ENCODE measurements at regions not wholly inside any gene's neighbourhood (a gene's known extent, or its start where the extent isn't known, plus 50 kb on each side); places are given as distances from the start of the nearest gene placed in this dataset.

GRCh38 chr7:85940798-85941197 lies 702.9 kb upstream of the GRM3 start:
- Histone ChIP-seq H3K4me1 (no peaks in the 10 kb centered on the region), H3K27ac (no peak overlapping the region), H3K36me3 (no peaks in the 10 kb centered on the region), H3K4me3 (no peak overlapping the region), H3K9me3 (peaks cover 0 to 14% (median 0%) of the 10 kb centered on the region in 8 donors), H3K27me3 (replicated peaks in 1 of 7) (no peaks in the 10 kb centered on the region)
- TF ChIP-seq CTCF (IDR thresholded peaks at IDR 0.05 in 8 of 11, conservative IDR thresholded peaks at IDR 0.05 in 3 of 11) (no peak), POLR2A (IDR thresholded peaks at IDR 0.05) (no peak), POLR2AphosphoS5 (IDR thresholded peaks at IDR 0.05) (no peak)
- DNase-seq: no peak
- 61 to 73% (median 68%) methylated on average over 2 of the region's 2 CpGs for WGBS, 5 donors
- intact Hi-C loops (cut with DNase I; ENCODE audit: low total_unique reads): no loop called here

- WGBS, 5 donors: 39 to 63% (median 53%) methylated on average over 1 of the region's 1 CpG
- Histone ChIP-seq H3K4me3 (no peak overlapping the region), H3K27ac (no peak overlapping the region), H3K9me3 (peaks cover 0 to 47% (median 25%) of the 10 kb centered on the region in 8 donors), H3K4me1 (no peaks in the 10 kb centered on the region), H3K27me3 (replicated peaks in 1 of 7) (no peaks in the 10 kb centered on the region), H3K36me3 (no peaks in the 10 kb centered on the region)
- DNase-seq: no peak
- intact Hi-C loops (cut with DNase I; ENCODE audit: low total_unique reads): no loop called here
- TF ChIP-seq CTCF (IDR thresholded peaks at IDR 0.05 in 8 of 11, conservative IDR thresholded peaks at IDR 0.05 in 3 of 11) (no peak), POLR2AphosphoS5 (IDR thresholded peaks at IDR 0.05) (no peak), POLR2A (IDR thresholded peaks at IDR 0.05) (no peak)
Measured at GRCh38 chr7:85931919-85932318, 711.8 kb upstream of the GRM3 start.

DNA sequence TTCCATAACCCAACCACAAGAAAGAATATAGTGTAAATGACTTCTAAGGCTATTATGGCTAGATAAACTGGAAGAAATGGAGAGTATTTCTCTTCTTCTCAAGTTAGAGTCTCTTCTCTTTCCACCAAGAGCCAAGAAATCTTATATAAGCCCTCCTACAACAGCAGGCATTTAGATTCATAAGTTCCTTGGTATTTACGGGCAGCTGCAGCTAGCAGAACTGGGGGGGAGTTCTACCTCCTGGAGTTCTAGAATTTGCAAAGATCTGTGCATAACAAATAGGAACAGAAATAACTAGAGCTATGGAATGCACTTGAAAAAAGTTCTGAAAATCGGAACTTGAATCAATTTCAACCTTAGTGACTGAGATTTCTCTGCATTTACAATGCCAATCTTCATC lies 715.2 kb upstream of the GRM3 start:
- Histone ChIP-seq H3K4me1 (no peaks in the 10 kb centered on the region), H3K9me3 (peaks cover 0 to 32% (median 21%) of the 10 kb centered on the region in 8 donors), H3K27me3 (replicated peaks in 1 of 7) (no peaks in the 10 kb centered on the region), H3K36me3 (no peaks in the 10 kb centered on the region), H3K4me3 (no peak overlapping the region), H3K27ac (no peak overlapping the region)
- intact Hi-C loops (cut with DNase I; ENCODE audit: low total_unique reads): no loop called here
- 51 to 69% (median 57%) methylated on average over 2 of the region's 2 CpGs for WGBS, 5 donors
- DNase-seq: no peak
- no peak for TF ChIP-seq CTCF (IDR thresholded peaks at IDR 0.05 in 8 of 11, conservative IDR thresholded peaks at IDR 0.05 in 3 of 11)
- no peak for TF ChIP-seq POLR2A (IDR thresholded peaks at IDR 0.05)
- no peak for TF ChIP-seq POLR2AphosphoS5 (IDR thresholded peaks at IDR 0.05)

DNA sequence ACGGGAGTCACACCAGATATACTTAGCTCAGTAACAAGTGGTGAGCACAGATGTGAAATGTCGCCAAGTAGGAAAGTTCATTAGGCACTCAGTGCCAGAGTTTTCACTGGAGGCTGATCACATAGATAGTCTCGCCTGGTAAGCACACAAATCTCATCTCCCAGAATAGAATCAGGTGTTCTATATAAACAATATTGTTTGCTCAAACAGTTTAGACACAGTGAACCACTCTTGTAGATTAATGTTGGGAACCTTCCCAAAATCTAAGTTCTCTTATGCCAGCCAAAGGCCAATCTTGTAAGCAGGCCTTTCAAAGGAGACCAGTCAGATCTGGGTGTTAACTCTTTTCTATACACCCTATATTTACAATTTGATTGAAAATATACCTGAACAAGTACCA lies 716.5 kb upstream of the GRM3 start:
- Histone ChIP-seq H3K4me3 (no peak overlapping the region), H3K36me3 (no peaks in the 10 kb centered on the region), H3K27ac (no peak overlapping the region), H3K9me3 (peaks cover 0 to 20% (median 10%) of the 10 kb centered on the region in 8 donors), H3K27me3 (replicated peaks in 1 of 7) (no peaks in the 10 kb centered on the region), H3K4me1 (no peaks in the 10 kb centered on the region)
- DNase-seq: no peak
- TF ChIP-seq POLR2A (IDR thresholded peaks at IDR 0.05): no peak
- no peak for TF ChIP-seq CTCF (IDR thresholded peaks at IDR 0.05 in 8 of 11, conservative IDR thresholded peaks at IDR 0.05 in 3 of 11)
- no peak for TF ChIP-seq POLR2AphosphoS5 (IDR thresholded peaks at IDR 0.05)
- WGBS, 5 donors: 66 to 81% (median 75%) methylated on average over 3 of the region's 3 CpGs
- intact Hi-C loops (cut with DNase I; ENCODE audit: low total_unique reads): no loop called here

All from spleen (tissue), 11 donors.